Esophagus squamous epithelium (tissue), 4 donors: ENCODE measurements at regions not wholly inside any gene's neighbourhood (a gene's known extent, or its start where the extent isn't known, plus 50 kb on each side); places are given as distances from the start of the nearest gene placed in this dataset.

Experiments
- POLR2A ChIP-seq, 4 donors: fragments of 450-650 bp; IDR thresholded peaks; one replicate each; pipeline ENCODE4 v1.6.1; 2017; ENCODE audit warnings: antibody characterized with exemption in 4 of 4, mild to moderate bottlenecking in 4 of 4, moderate library complexity in 3 of 4
- TF ChIP-seq, protein P1 (sequence below), 6 experiments: fragments of 450-650 bp in 4 of 6; fragments of 200-600 bp in 2 of 6; sonication (generic) in 2 of 6; IDR thresholded peaks; one replicate each; pipeline ENCODE4 v1.5.1; 2016 to 2019; ENCODE audit warnings: antibody characterized with exemption in 6 of 6, mild to moderate bottlenecking in 4 of 6, moderate library complexity in 4 of 6

DNA sequence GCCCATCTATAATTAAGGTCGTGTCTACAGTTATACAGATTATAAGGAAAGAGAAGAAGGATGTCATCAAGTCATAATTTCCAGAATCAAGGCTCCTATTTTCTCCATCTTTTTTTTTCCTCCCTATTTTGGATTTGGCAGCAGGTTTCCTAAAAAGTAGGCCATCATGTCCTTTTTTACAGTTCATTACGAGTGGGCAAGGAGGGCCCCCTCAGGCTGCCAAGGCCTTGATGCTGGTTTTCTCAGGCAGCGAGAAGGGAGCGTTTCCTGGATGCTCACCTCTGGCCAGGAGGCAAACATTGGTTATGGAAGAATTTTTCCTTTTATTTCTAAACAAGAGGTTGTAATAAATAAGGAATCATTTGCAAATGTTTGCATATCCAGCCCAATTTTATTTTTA lies 414.6 kb downstream of the DHX35 start:
- TF ChIP-seq, protein P1, sequence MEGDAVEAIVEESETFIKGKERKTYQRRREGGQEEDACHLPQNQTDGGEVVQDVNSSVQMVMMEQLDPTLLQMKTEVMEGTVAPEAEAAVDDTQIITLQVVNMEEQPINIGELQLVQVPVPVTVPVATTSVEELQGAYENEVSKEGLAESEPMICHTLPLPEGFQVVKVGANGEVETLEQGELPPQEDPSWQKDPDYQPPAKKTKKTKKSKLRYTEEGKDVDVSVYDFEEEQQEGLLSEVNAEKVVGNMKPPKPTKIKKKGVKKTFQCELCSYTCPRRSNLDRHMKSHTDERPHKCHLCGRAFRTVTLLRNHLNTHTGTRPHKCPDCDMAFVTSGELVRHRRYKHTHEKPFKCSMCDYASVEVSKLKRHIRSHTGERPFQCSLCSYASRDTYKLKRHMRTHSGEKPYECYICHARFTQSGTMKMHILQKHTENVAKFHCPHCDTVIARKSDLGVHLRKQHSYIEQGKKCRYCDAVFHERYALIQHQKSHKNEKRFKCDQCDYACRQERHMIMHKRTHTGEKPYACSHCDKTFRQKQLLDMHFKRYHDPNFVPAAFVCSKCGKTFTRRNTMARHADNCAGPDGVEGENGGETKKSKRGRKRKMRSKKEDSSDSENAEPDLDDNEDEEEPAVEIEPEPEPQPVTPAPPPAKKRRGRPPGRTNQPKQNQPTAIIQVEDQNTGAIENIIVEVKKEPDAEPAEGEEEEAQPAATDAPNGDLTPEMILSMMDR (IDR thresholded peaks at IDR 0.05), result no peak
- no peak for TF ChIP-seq POLR2A (IDR thresholded peaks at IDR 0.05)
